H1 (cell line): ENCODE measurements at regions not wholly inside any gene's neighbourhood (a gene's known extent, or its start where the extent isn't known, plus 50 kb on each side); places are given as distances from the start of the nearest gene placed in this dataset.

Experiments used
- CTCF ChIA-PET: fragments of 300-600 bp; sonication (Branson Sonifier 250); formaldehyde crosslinking; loops from one replicate; lab custom pipeline; 2021; ENCODE audit not compliant: partially characterized antibody; lab: Charles Lee
- POLR2A ChIA-PET: fragments of 300-600 bp; sonication (Branson Sonifier 250); formaldehyde crosslinking; loops from one replicate; lab custom pipeline; 2021; ENCODE audit warnings: inconsistent platforms; ENCODE audit not compliant: partially characterized antibody; lab: Charles Lee
- DNase-seq, 2 experiments: peaks; one replicate each; pipeline versions ENCODE4 v3.0.0 to v3.0.0-alpha.2; 2010 to 2022; ENCODE audit warnings: low spot score in 2 of 2, low read depth in 1 of 2, mixed read lengths in 1 of 2
- FAIRE-seq: peaks from 2 replicates; lab custom pipeline; 2011; peaks lifted over from hg19 to GRCh38; lab: Jason Lieb, UNC
- H2AFZ ChIP-seq: 2 replicates; pipeline ENCODE4 v1.8.1; 2012; ENCODE audit warnings: low read length, inconsistent platforms
- H2AK5ac ChIP-seq: 2 replicates; pipeline ENCODE4 v1.6.1; 2013; ENCODE audit warnings: low read depth, low read length
- H2BK120ac ChIP-seq: replicated peaks from 2 replicates; pipeline ENCODE3; 2013; ENCODE audit warnings: low read depth, low read length, inconsistent platforms
- H2BK12ac ChIP-seq: 2 replicates; pipeline ENCODE4 v1.6.1; 2013; ENCODE audit warnings: low read depth, low read length
- H2BK15ac ChIP-seq: 2 replicates; pipeline ENCODE4 v1.6.1; 2013; ENCODE audit warnings: low read length
- H2BK20ac ChIP-seq: 2 replicates; pipeline ENCODE4 v1.6.1; 2013; ENCODE audit warnings: low read length
- H2BK5ac ChIP-seq: 2 replicates; pipeline ENCODE4 v1.6.1; 2013; ENCODE audit warnings: low read depth, low read length
- H3K14ac ChIP-seq: 2 replicates; pipeline ENCODE4 v1.6.1; 2013; ENCODE audit warnings: inconsistent platforms; ENCODE audit not compliant: insufficient read length
- H3K18ac ChIP-seq: 2 replicates; pipeline ENCODE4 v1.6.1; 2013; ENCODE audit warnings: low read length; ENCODE audit errors: extremely low read depth
- H3K23ac ChIP-seq: 2 replicates; pipeline ENCODE4 v1.6.1; 2013; ENCODE audit warnings: inconsistent platforms; ENCODE audit not compliant: insufficient read length
- H3K23me2 ChIP-seq: 2 replicates; pipeline ENCODE4 v1.6.1; 2013; ENCODE audit warnings: low read depth, low read length
- H3K27ac ChIP-seq: 2 replicates; pipeline ENCODE4 v1.6.1; 2011; ENCODE audit warnings: low read depth, low read length, inconsistent platforms
- H3K27me3 ChIP-seq, 4 experiments: replicated peaks in 1 of 4; 1 replicate in 1 of 4; 2 replicates in 3 of 4; pipeline versions ENCODE4 v1.6.1 to v1.8.1; 2011 to 2013; ENCODE audit warnings: low read length in 3 of 4, mild to moderate bottlenecking in 3 of 4, inconsistent platforms in 2 of 4, mixed read lengths in 2 of 4, moderate library complexity in 1 of 4; ENCODE audit not compliant: control insufficient read depth in 3 of 4, insufficient read depth in 3 of 4; ENCODE audit errors: extremely low read depth in 1 of 4
- H3K36me3 ChIP-seq, 4 experiments: 2 replicates each; pipeline versions ENCODE4 v1.6.1 to v1.8.1; 2011 to 2013; ENCODE audit warnings: mild to moderate bottlenecking in 4 of 4, low read length in 3 of 4, moderate library complexity in 2 of 4, control low read depth in 1 of 4, inconsistent platforms in 1 of 4; ENCODE audit not compliant: insufficient read depth in 4 of 4, control insufficient read depth in 2 of 4
- H3K4ac ChIP-seq: replicated peaks from 2 replicates; pipeline ENCODE3; 2013; ENCODE audit warnings: low read length, low read depth, mixed read lengths, inconsistent platforms; ENCODE audit not compliant: insufficient read length
- H3K4me1 ChIP-seq, 4 experiments: replicated peaks in 1 of 4; 1 replicate in 1 of 4; 2 replicates in 3 of 4; pipeline versions ENCODE4 v1.6.1 to v1.8.1; 2011 to 2013; ENCODE audit warnings: low read length in 3 of 4, inconsistent platforms in 2 of 4, mixed read lengths in 1 of 4; ENCODE audit not compliant: insufficient read depth in 4 of 4, control insufficient read depth in 3 of 4
- H3K4me2 ChIP-seq, 2 experiments: 2 replicates each; pipeline versions ENCODE4 v1.6.1 to v1.8.1; 2011 to 2013; ENCODE audit warnings: low read depth in 2 of 2, low read length in 2 of 2, control low read depth in 1 of 2, inconsistent platforms in 1 of 2, mild to moderate bottlenecking in 1 of 2; ENCODE audit not compliant: insufficient read depth in 1 of 2
- H3K4me3 ChIP-seq, 4 experiments: fragments of 200-600, 300-600 bp in 1 of 4; sonication (generic), shearing (Covaris generic), sonication (Bioruptor Twin) in 1 of 4; 2 replicates each; pipeline versions ENCODE4 v1.5.1 to v1.8.1; 2011 to 2016; ENCODE audit warnings: low read length in 4 of 4, low read depth in 3 of 4, control low read depth in 2 of 4, inconsistent platforms in 2 of 4, mild to moderate bottlenecking in 2 of 4, mixed read lengths in 1 of 4, moderate library complexity in 1 of 4; ENCODE audit not compliant: insufficient read depth in 2 of 4; ENCODE audit errors: extremely low read depth in 1 of 4
- H3K56ac ChIP-seq: replicated peaks from 2 replicates; pipeline ENCODE3; 2013; ENCODE audit warnings: low read depth, mild to moderate bottlenecking, mixed read lengths, low read length, inconsistent platforms; ENCODE audit not compliant: insufficient read length
- H3K79me1 ChIP-seq: 2 replicates; pipeline ENCODE4 v1.6.1; 2013; ENCODE audit warnings: low read depth, low read length, control low read depth
- H3K79me2 ChIP-seq, 2 experiments: 2 replicates each; pipeline versions ENCODE4 v1.6.1 to v1.8.1; 2012 to 2013; ENCODE audit warnings: low read length in 2 of 2, mild to moderate bottlenecking in 2 of 2, inconsistent platforms in 1 of 2; ENCODE audit not compliant: insufficient read depth in 2 of 2, control insufficient read depth in 1 of 2
- H3K9ac ChIP-seq, 4 experiments: replicated peaks in 1 of 4; 1 replicate in 1 of 4; 2 replicates in 3 of 4; pipeline versions ENCODE4 v1.6.1 to v1.8.1; 2011 to 2013; ENCODE audit warnings: low read depth in 3 of 4, low read length in 3 of 4, control low read depth in 2 of 4, mild to moderate bottlenecking in 2 of 4, moderate library complexity in 2 of 4, inconsistent platforms in 1 of 4; ENCODE audit errors: extremely low read depth in 1 of 4
- H3K9me3 ChIP-seq, 2 experiments: 2 replicates each; pipeline versions ENCODE4 v1.6.1 to v1.8.1; 2012 to 2013; ENCODE audit warnings: mild to moderate bottlenecking in 2 of 2, moderate library complexity in 2 of 2, control low read depth in 1 of 2, inconsistent platforms in 1 of 2, low read depth in 1 of 2, low read length in 1 of 2, mixed read lengths in 1 of 2; ENCODE audit not compliant: insufficient read depth in 2 of 2
- H4K20me1 ChIP-seq, 2 experiments: replicated peaks in 1 of 2; 2 replicates each; pipeline versions ENCODE3 to v1.8.1; 2011 to 2013; ENCODE audit warnings: inconsistent platforms in 2 of 2, low read length in 2 of 2, mild to moderate bottlenecking in 1 of 2; ENCODE audit not compliant: insufficient read depth in 2 of 2, control insufficient read depth in 1 of 2
- H4K5ac ChIP-seq: 2 replicates; pipeline ENCODE4 v1.6.1; 2013; ENCODE audit warnings: low read length, low read depth, mixed read lengths, inconsistent platforms; ENCODE audit not compliant: insufficient read length
- H4K8ac ChIP-seq: 2 replicates; pipeline ENCODE4 v1.8.0; 2013; ENCODE audit warnings: mild to moderate bottlenecking, moderate library complexity, low read length, inconsistent platforms; ENCODE audit not compliant: insufficient read depth; ENCODE audit errors: extremely low read depth
- H4K91ac ChIP-seq: replicated peaks from 2 replicates; pipeline ENCODE3; 2013; ENCODE audit warnings: low read length, mixed read lengths, inconsistent platforms; ENCODE audit not compliant: insufficient read length
- WGBS, 2 experiments: shearing (Covaris generic) in 1 of 2; methylation state at CpG; one replicate each; pipeline versions ENCODE4 v1.1.6 to v1.1.7; 2013 to 2015; ENCODE audit warnings: low lambda C conversion rate in 2 of 2, mixed read lengths in 2 of 2, inconsistent platforms in 1 of 2, low coverage in 1 of 2, missing lambda C conversion rate in 1 of 2; ENCODE audit not compliant: insufficient replicate concordance in 2 of 2, insufficient coverage in 1 of 2, insufficient read length in 1 of 2; ENCODE audit errors: extremely low coverage in 1 of 2, missing lambda C conversion rate in 1 of 2; 5-methylcytosine and 5-hydroxymethylcytosine counted together

DNA sequence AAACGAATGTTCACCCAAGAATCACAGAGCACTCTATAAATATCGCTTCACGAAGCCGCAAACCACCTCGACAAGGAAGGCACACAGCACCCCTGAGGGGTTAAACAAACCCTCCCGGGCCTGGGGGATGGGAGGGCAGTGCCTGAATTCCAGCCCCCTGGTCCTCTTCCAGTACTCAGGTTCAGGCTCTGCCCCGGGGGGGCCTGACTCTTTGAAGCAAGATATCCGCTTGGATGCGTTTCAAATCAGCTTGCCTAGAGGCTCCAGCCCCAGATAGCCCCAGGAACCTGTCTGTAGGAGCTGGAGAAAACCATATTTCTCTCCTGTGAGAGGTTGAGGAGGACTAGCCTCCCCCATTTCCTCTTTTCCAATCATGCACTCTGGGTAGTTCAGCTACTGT, 194.7 kb downstream of the WNT5A start:
- Histone ChIP-seq H4K20me1 (no peaks in the 10 kb centered on the region), H3K79me1 (no peaks in the 10 kb centered on the region), H4K8ac (no peak overlapping the region), H3K23me2 (no peaks in the 10 kb centered on the region), H2BK20ac (no peak overlapping the region), H3K4me2 (no peak overlapping the region; a peak in 2 of 4 replicates), H3K9ac (no peak overlapping the region), H3K18ac (0 out of 2 replicates have a peak overlapping the region, but pooled peaks have one; percentile 41), H2BK120ac (no peak overlapping the region), H3K27ac (no peak overlapping the region), H3K4me1 (peaks cover 1 to 7% (median 4%) of the 10 kb centered on the region in 4 experiments; a peak in 5 of 7 replicates), H2AFZ (peak overlapping the region; percentile 90), H3K14ac (no peak overlapping the region), H2AK5ac (no peak overlapping the region), H3K56ac (no peak overlapping the region), H3K79me2 (no peaks in the 10 kb centered on the region), H3K4me3 (no peak overlapping the region; a peak in 1 of 8 replicates), H4K5ac (no peak overlapping the region), H3K23ac (no peak overlapping the region), H4K91ac (no peak overlapping the region), H3K27me3 (no peaks in the 10 kb centered on the region), H2BK12ac (no peak overlapping the region), H3K4ac (no peak overlapping the region), H3K36me3 (no peaks in the 10 kb centered on the region), H2BK15ac (no peak overlapping the region), H3K9me3 (no peaks in the 10 kb centered on the region), H2BK5ac (no peak overlapping the region)
- POLR2A ChIA-PET, result no interaction called here
- CTCF ChIA-PET, result interaction anchor here (1.2 kb wide), 1 partner anchor 23 kb away, joined by 3 read pairs; no protein-coding TSS in a partner anchor
- 58% methylated on average over 9 of the region's 9 CpGs; no CpG with 5 or more reads in 1 of the 2 experiments for WGBS, 2 experiments
- FAIRE-seq, result no peak
- DNase-seq, result peak in 1 of 2 experiments; percentile 53
